Neural cell (in vitro differentiated cells): ENCODE measurements at regions not wholly inside any gene's neighbourhood (a gene's known extent, or its start where the extent isn't known, plus 50 kb on each side); places are given as distances from the start of the nearest gene placed in this dataset.

Experiments
- H2AFZ ChIP-seq: fragments of 200-600, 300-800 bp; sonication (generic), shearing (Covaris generic); 2 replicates; pipeline ENCODE4 v1.6.0; 2014; ENCODE audit warnings: low read depth, mild to moderate bottlenecking, antibody characterized with exemption, low read length, moderate library complexity
- H3F3A ChIP-seq: fragments of 200-600 bp; shearing (Covaris generic); 2 replicates; pipeline ENCODE4 v1.6.1; 2016; ENCODE audit warnings: mild to moderate bottlenecking, moderate library complexity, mixed read lengths, antibody characterized with exemption, low read length; ENCODE audit not compliant: insufficient read depth, poor library complexity, severe bottlenecking
- H3K27ac ChIP-seq: fragments of 200-600, 300-800 bp; sonication (generic), shearing (Covaris generic); 2 replicates; pipeline ENCODE4 v1.5.1; 2014; ENCODE audit warnings: mild to moderate bottlenecking, low read length, moderate library complexity
- H3K27me3 ChIP-seq: fragments of 300-800, 200-600 bp; sonication (generic), shearing (Covaris generic); 2 replicates; pipeline ENCODE4 v1.6.0; 2014; ENCODE audit warnings: mild to moderate bottlenecking, low read depth, low read length, moderate library complexity; ENCODE audit not compliant: insufficient read depth
- H3K36me3 ChIP-seq: fragments of 300-800, 200-600 bp; sonication (generic), shearing (Covaris generic); 2 replicates; pipeline ENCODE4 v1.5.1; 2014; ENCODE audit warnings: mild to moderate bottlenecking, antibody characterized with exemption, low read length, moderate library complexity; ENCODE audit not compliant: insufficient read depth
- H3K4me2 ChIP-seq: fragments of 300-800, 200-600 bp; sonication (generic), shearing (Covaris generic); 2 replicates; pipeline ENCODE4 v1.6.0; 2014; ENCODE audit warnings: mild to moderate bottlenecking, low read length
- H3K4me3 ChIP-seq: fragments of 300-800, 200-600 bp; sonication (generic), shearing (Covaris generic); 2 replicates; pipeline ENCODE4 v1.5.1; 2014; ENCODE audit warnings: mild to moderate bottlenecking, low read length, moderate library complexity
- H3K79me2 ChIP-seq: fragments of 200-600 bp; shearing (Covaris generic); replicated peaks from 2 replicates; pipeline ENCODE4 v1.6.0; 2014; ENCODE audit warnings: mild to moderate bottlenecking, low read length, moderate library complexity; ENCODE audit not compliant: insufficient read depth
- H3K9ac ChIP-seq: fragments of 300-800, 200-600 bp; sonication (generic), shearing (Covaris generic); 2 replicates; pipeline ENCODE4 v1.6.1; 2016; ENCODE audit warnings: mild to moderate bottlenecking, low read length, mixed read lengths
- H3K9me2 ChIP-seq: fragments of 200-600 bp; shearing (Covaris generic); 2 replicates; pipeline ENCODE4 v1.6.1; 2016; ENCODE audit warnings: mild to moderate bottlenecking, low read length, mixed read lengths; ENCODE audit not compliant: insufficient read depth
- H3K9me3 ChIP-seq: fragments of 200-600, 300-800 bp; sonication (generic), shearing (Covaris generic); 2 replicates; pipeline ENCODE4 v1.6.1; 2016; ENCODE audit warnings: mild to moderate bottlenecking, mixed run types, low read length, moderate library complexity, mixed read lengths
- H4K20me1 ChIP-seq: fragments of 200-600 bp; shearing (Covaris generic); 2 replicates; pipeline ENCODE4 v1.6.1; 2016; ENCODE audit warnings: mild to moderate bottlenecking, mixed run types; ENCODE audit not compliant: insufficient read depth
- EP300 ChIP-seq: fragments of 450-650 bp; conservative IDR thresholded peaks from 2 replicates; pipeline ENCODE4 v1.6.1; 2014; ENCODE audit warnings: antibody characterized with exemption, mild to moderate bottlenecking, moderate library complexity; ENCODE audit not compliant: poor library complexity, severe bottlenecking
- EZH2 ChIP-seq: fragments of 200-600, 300-800 bp; shearing (Covaris generic), sonication (generic); IDR thresholded peaks from 2 replicates; pipeline ENCODE4 v1.6.1; 2014; ENCODE audit warnings: antibody characterized with exemption, low read length, borderline replicate concordance, mild to moderate bottlenecking; ENCODE audit not compliant: insufficient read depth, poor library complexity, severe bottlenecking
- MXI1 ChIP-seq: fragments of 450-650 bp; conservative IDR thresholded peaks from 2 replicates; pipeline ENCODE4 v1.6.1; 2014; ENCODE audit warnings: antibody characterized with exemption, mild to moderate bottlenecking; ENCODE audit not compliant: poor library complexity, severe bottlenecking
- POLR2AphosphoS5 ChIP-seq: IDR thresholded peaks from 2 replicates; pipeline ENCODE4 v1.6.1; 2012
- RAD21 ChIP-seq: fragments of 450-650 bp; conservative IDR thresholded peaks from 2 replicates; pipeline ENCODE4 v1.6.1; 2014; ENCODE audit warnings: antibody characterized with exemption, mild to moderate bottlenecking, moderate library complexity
- SMC3 ChIP-seq: fragments of 450-650 bp; conservative IDR thresholded peaks from 2 replicates; pipeline ENCODE4 v1.6.1; 2014; ENCODE audit warnings: antibody characterized with exemption, mild to moderate bottlenecking, moderate library complexity; ENCODE audit not compliant: poor library complexity
- TAF1 ChIP-seq: IDR thresholded peaks from 2 replicates; pipeline ENCODE4 v1.6.1; 2012; ENCODE audit warnings: low read depth
- TF ChIP-seq, protein P1 (sequence below): IDR thresholded peaks from 2 replicates; pipeline ENCODE4 v1.6.1; 2012; ENCODE audit warnings: borderline replicate concordance
- TF ChIP-seq, protein P2 (sequence below): fragments of 450-650 bp; IDR thresholded peaks from 2 replicates; pipeline ENCODE4 v1.5.1; 2014; ENCODE audit warnings: antibody characterized with exemption, mild to moderate bottlenecking, moderate library complexity; ENCODE audit not compliant: poor library complexity, severe bottlenecking

DNA sequence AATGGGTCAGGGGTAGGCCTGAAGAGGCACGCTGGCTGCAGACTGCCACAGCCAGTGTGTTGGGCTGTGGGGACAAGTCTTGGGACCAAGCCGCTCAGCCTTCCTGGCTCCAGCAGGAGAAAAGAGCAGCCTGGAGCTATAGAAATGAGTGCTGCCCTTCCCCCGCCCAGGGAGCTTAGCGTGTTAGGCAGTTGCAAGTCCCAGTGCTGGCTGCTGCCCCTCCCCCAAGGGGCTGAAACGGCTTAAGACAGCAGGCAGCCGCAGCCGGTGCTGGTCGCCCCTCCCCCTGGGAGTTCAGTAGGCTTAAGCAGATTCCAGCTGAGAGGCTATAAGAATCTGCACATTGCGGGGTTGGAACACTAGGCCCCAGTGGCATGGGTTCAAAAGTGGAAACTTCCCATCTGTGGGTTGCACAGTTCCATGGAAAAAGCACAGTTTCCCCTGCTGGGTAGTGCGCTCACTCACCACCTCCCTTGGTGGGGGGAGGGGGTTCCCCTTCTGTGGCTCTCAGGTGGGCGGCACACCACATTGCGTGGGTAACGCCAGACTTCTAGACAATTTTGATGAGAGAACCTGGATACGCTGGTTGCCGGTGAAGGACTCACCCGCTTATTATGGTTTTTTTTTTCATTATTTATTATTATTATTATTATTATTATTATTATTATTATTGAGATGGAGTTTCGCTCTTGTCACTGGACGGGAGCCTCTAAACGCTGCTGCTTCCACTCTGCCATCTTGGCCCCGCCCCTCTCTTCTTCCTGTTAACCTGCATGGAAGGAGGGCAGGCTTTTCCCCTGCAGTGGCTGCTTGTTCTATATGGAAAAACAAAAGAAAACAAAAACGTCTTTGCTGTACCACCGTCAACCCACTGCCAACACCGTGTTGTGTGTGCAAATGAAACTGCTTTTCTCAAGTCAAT, 151.1 kb downstream of the CXCL12 start:
- no peaks in the 10 kb centered on the region for H4K20me1 ChIP-seq
- H3K4me2 ChIP-seq = no peak overlapping the region
- no peak overlapping the region for H3K9ac ChIP-seq
- TF ChIP-seq SMC3 = no peak
- TF ChIP-seq, protein P1, sequence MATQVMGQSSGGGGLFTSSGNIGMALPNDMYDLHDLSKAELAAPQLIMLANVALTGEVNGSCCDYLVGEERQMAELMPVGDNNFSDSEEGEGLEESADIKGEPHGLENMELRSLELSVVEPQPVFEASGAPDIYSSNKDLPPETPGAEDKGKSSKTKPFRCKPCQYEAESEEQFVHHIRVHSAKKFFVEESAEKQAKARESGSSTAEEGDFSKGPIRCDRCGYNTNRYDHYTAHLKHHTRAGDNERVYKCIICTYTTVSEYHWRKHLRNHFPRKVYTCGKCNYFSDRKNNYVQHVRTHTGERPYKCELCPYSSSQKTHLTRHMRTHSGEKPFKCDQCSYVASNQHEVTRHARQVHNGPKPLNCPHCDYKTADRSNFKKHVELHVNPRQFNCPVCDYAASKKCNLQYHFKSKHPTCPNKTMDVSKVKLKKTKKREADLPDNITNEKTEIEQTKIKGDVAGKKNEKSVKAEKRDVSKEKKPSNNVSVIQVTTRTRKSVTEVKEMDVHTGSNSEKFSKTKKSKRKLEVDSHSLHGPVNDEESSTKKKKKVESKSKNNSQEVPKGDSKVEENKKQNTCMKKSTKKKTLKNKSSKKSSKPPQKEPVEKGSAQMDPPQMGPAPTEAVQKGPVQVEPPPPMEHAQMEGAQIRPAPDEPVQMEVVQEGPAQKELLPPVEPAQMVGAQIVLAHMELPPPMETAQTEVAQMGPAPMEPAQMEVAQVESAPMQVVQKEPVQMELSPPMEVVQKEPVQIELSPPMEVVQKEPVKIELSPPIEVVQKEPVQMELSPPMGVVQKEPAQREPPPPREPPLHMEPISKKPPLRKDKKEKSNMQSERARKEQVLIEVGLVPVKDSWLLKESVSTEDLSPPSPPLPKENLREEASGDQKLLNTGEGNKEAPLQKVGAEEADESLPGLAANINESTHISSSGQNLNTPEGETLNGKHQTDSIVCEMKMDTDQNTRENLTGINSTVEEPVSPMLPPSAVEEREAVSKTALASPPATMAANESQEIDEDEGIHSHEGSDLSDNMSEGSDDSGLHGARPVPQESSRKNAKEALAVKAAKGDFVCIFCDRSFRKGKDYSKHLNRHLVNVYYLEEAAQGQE = no peak
- TF ChIP-seq TAF1 = no peak
- TF ChIP-seq, protein P2, sequence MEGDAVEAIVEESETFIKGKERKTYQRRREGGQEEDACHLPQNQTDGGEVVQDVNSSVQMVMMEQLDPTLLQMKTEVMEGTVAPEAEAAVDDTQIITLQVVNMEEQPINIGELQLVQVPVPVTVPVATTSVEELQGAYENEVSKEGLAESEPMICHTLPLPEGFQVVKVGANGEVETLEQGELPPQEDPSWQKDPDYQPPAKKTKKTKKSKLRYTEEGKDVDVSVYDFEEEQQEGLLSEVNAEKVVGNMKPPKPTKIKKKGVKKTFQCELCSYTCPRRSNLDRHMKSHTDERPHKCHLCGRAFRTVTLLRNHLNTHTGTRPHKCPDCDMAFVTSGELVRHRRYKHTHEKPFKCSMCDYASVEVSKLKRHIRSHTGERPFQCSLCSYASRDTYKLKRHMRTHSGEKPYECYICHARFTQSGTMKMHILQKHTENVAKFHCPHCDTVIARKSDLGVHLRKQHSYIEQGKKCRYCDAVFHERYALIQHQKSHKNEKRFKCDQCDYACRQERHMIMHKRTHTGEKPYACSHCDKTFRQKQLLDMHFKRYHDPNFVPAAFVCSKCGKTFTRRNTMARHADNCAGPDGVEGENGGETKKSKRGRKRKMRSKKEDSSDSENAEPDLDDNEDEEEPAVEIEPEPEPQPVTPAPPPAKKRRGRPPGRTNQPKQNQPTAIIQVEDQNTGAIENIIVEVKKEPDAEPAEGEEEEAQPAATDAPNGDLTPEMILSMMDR = no peak
- no peak for TF ChIP-seq EZH2
- H3F3A ChIP-seq = no peaks in the 10 kb centered on the region
- H3K27ac ChIP-seq = no peak overlapping the region
- H3K9me3 ChIP-seq = no peaks in the 10 kb centered on the region
- H3K36me3 ChIP-seq = no peaks in the 10 kb centered on the region
- no peaks in the 10 kb centered on the region for H3K9me2 ChIP-seq
- H3K4me3 ChIP-seq = no peak overlapping the region
- no peaks in the 10 kb centered on the region for H3K79me2 ChIP-seq
- H3K27me3 ChIP-seq = no peaks in the 10 kb centered on the region
- H2AFZ ChIP-seq = no peak overlapping the region

GRCh38 chr10:44217274-44217820, 167.6 kb downstream of the CXCL12 start:
- Histone ChIP-seq H3K36me3 (no peaks in the 10 kb centered on the region), H3K9ac (no peak overlapping the region), H3K27me3 (no peaks in the 10 kb centered on the region), H3K79me2 (no peaks in the 10 kb centered on the region), H2AFZ (no peak overlapping the region), H3K9me2 (no peaks in the 10 kb centered on the region), H4K20me1 (no peaks in the 10 kb centered on the region), H3K4me3 (no peak overlapping the region), H3K9me3 (no peaks in the 10 kb centered on the region), H3K27ac (no peak overlapping the region), H3K4me2 (no peak overlapping the region), H3F3A (no peaks in the 10 kb centered on the region)
- no peak for TF ChIP-seq RAD21
- no peak for TF ChIP-seq EP300
- TF ChIP-seq SMC3 = no peak
- no peak for TF ChIP-seq POLR2AphosphoS5
- TF ChIP-seq EZH2 = no peak
- TF ChIP-seq TAF1 = no peak
- TF ChIP-seq, protein P1 = no peak
- TF ChIP-seq, protein P2 = no peak
- TF ChIP-seq MXI1 = no peak
